Adipocyte (in vitro differentiated cells): ENCODE measurements at regions not wholly inside any gene's neighbourhood (a gene's known extent, or its start where the extent isn't known, plus 50 kb on each side); places are given as distances from the start of the nearest gene placed in this dataset.
"Not testable (repeated sequence)": the region's sequence is repeated elsewhere in the genome, so short reads cannot be mapped to it uniquely, and the experiment has no call there.

Source experiments
- DNase-seq: peaks from one replicate; pipeline ENCODE4 v3.0.0-alpha.2; 2015; ENCODE audit warnings: low read depth
- H3K27me3 ChIP-seq: replicated peaks from 2 replicates; pipeline ENCODE4 v1.7.0; 2013; ENCODE audit warnings: mild to moderate bottlenecking, low read length, moderate library complexity; ENCODE audit not compliant: control insufficient read depth, insufficient read depth
- H3K36me3 ChIP-seq: 2 replicates; pipeline ENCODE4 v1.7.0; 2013; ENCODE audit warnings: low read length, mild to moderate bottlenecking, moderate library complexity; ENCODE audit not compliant: control insufficient read depth, insufficient read depth, severe bottlenecking
- H3K4me1 ChIP-seq: 2 replicates; pipeline ENCODE4 v1.7.0; 2013; ENCODE audit warnings: mild to moderate bottlenecking, low read length, moderate library complexity; ENCODE audit not compliant: control insufficient read depth, insufficient read depth
- H3K4me3 ChIP-seq: 2 replicates; pipeline ENCODE4 v1.7.0; 2013; ENCODE audit warnings: mild to moderate bottlenecking, low read length, moderate library complexity
- H3K9ac ChIP-seq: 2 replicates; pipeline ENCODE4 v1.7.0; 2013; ENCODE audit warnings: mild to moderate bottlenecking, low read length, moderate library complexity
- H3K9me3 ChIP-seq: 2 replicates; pipeline ENCODE4 v1.7.0; 2013; ENCODE audit warnings: mild to moderate bottlenecking, low read length, moderate library complexity; ENCODE audit not compliant: control insufficient read depth

DNA sequence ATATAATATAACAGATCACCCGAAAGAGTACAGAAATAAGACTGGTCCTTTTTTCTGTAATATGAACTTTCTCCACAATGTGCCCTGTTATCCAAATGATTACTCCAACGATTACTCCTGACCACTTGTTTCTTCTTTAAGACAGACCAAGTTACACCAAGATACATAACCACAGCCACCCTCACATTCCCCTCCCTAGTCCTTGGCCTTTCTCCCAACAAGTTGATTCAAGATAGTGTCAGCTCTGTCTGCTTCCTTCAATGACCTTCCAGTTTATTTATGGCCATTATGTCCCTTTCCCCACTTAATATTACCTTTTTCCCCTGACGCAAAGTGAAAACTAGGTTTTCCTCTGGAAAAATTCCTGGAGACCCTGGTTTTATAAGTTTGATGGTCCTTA lies 397.2 kb downstream of the FAM47B start:
- DNase-seq: no peak
- peaks cover 5% of the 10 kb centered on the region for H3K27me3 ChIP-seq
- no peak overlapping the region for H3K4me3 ChIP-seq
- no peak overlapping the region for H3K9ac ChIP-seq
- no peaks in the 10 kb centered on the region for H3K9me3 ChIP-seq
- H3K4me1 ChIP-seq: no peaks in the 10 kb centered on the region
- H3K36me3 ChIP-seq: no peaks in the 10 kb centered on the region

DNA sequence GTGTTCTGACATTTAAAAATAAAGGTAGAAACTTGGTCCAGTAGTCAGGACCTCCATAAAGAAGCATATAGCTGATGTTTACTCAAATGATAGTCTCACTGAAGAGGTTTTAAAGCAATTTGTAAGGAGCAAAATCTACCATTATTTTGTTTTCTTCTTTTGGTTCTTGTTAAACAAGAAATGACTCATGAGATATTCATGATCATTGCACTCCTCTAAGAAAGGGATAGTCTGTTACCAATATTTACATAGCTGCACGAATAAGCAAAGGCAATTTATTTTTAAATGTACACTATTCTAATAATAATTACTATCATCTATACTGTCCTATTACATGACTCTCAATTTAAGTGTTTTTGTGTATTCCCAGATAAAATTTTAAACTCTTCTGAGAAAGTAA lies 397.9 kb downstream of the FAM47B start:
- no peaks in the 10 kb centered on the region for H3K9me3 ChIP-seq
- peaks cover 5% of the 10 kb centered on the region for H3K27me3 ChIP-seq
- no peaks in the 10 kb centered on the region for H3K36me3 ChIP-seq
- no peak overlapping the region for H3K4me3 ChIP-seq
- no peak overlapping the region for H3K9ac ChIP-seq
- H3K4me1 ChIP-seq: no peaks in the 10 kb centered on the region
- peak; percentile 24 for DNase-seq

DNA sequence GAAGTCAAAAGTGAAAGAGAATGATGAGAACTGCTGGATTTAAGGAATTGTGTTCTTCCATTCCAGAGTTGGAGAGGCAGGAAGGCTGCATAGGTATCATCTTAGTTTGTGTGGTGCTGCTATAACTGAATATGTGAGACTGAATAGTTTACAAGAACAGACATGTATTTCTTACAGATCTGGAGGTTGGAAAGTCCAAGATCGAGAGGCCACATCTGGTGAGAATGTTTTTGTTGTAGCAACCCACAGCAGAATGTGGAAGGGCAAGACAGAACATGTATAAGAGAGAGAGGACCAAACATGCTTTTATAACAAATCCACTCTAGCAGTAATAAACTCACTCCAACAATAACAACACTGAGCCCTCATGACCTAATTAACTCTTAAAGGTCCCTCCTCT lies 408.6 kb downstream of the FAM47B start:
- no peaks in the 10 kb centered on the region for H3K4me1 ChIP-seq
- no peak overlapping the region for H3K9ac ChIP-seq
- H3K36me3 ChIP-seq: no peaks in the 10 kb centered on the region
- no peak overlapping the region for H3K4me3 ChIP-seq
- peaks cover 29% of the 10 kb centered on the region for H3K9me3 ChIP-seq
- no peaks in the 10 kb centered on the region for H3K27me3 ChIP-seq
- peak; percentile 3 for DNase-seq

DNA sequence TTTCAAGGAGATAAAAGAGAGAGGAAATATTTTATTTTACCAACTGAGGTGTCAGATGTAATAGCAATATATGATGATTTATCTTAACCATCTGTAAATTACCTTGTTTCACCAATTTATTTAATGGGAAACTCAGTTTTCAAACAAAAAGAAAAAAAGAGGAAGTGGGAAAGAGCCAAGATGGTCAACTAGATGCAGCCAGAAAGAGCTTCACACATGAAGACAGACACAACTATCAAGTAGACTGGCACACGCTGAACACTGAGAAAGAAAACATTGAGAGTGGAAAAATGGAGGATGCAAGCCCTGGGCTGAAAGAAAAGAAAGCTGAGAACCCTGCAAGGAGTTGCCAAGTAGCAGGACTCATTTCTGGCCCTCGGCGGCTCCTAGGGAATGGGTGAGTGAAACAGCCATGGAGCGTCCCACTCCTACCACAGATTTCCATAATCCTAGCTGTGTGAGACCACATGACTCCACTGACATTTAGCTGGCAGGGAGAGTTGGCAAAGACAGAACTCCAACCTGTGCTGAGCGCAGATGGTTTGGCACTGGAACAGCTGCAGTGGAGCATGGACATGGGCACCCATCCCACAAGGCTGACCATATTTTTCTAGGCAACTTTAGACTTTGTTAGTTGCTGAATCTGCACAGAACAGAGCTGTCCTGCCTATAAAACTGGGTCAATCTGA lies 409.3 kb downstream of the FAM47B start:
- Histone ChIP-seq H3K36me3 (no peaks in the 10 kb centered on the region), H3K9me3 (peaks cover 36% of the 10 kb centered on the region), H3K4me1 (no peaks in the 10 kb centered on the region), H3K9ac (no peak overlapping the region), H3K27me3 (no peaks in the 10 kb centered on the region), H3K4me3 (no peak overlapping the region)
- no peak for DNase-seq

- no peak overlapping the region for H3K9ac ChIP-seq
- no peaks in the 10 kb centered on the region for H3K4me1 ChIP-seq
- no peak overlapping the region for H3K4me3 ChIP-seq
- H3K9me3 ChIP-seq: peaks cover 47% of the 10 kb centered on the region
- no peaks in the 10 kb centered on the region for H3K36me3 ChIP-seq
- no peaks in the 10 kb centered on the region for H3K27me3 ChIP-seq
- peak; percentile 31 for DNase-seq
These were observed 415.1 kb downstream of the FAM47B start for GRCh38 chrX:35357656-35358055.

DNA sequence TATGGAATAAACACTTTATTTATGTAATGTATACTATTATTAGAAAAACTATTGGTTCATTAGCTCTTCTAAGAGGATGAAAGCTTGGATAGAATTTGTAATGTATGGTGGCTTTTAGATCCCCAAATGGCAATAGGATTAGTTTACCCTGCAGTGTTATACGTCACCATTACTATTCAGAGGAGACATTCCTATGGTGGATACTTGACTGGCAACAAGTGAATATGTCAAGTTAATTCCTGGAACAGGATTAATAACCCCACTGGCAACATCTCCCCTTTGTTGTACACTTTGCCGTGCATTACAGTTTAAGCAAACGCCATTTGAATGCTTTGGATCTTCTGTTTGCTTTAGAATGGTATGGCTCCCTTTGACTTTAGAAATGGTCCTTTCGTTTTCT lies 420.3 kb downstream of the FAM47B start:
- peaks cover 1% of the 10 kb centered on the region for H3K9me3 ChIP-seq
- peaks cover 10% of the 10 kb centered on the region for H3K27me3 ChIP-seq
- DNase-seq: no peak
- no peaks in the 10 kb centered on the region for H3K36me3 ChIP-seq
- no peak overlapping the region for H3K9ac ChIP-seq
- no peak overlapping the region for H3K4me3 ChIP-seq
- no peaks in the 10 kb centered on the region for H3K4me1 ChIP-seq

DNA sequence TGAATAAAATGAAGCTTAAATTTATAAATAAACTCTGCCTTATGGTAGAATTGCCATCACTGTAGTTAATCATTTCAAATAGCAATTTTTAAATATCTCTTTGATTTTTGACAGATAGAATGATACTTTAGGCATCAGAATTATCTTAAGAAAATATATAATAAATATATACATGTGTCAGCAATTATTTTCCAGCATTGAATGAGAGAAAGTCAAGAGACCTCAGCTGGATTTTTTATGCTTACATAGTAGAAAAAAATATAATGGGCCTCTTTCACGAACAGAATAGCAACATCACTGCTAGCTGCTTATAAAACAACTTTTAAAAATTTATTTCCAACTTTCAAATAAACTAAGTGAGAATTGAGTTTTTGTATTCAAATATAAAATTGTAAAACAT lies 424.0 kb upstream of the MAGEB16 start:
- no peaks in the 10 kb centered on the region for H3K4me1 ChIP-seq
- DNase-seq: no peak
- no peaks in the 10 kb centered on the region for H3K36me3 ChIP-seq
- H3K27me3 ChIP-seq: peaks cover 4% of the 10 kb centered on the region
- H3K4me3 ChIP-seq: no peak overlapping the region
- H3K9ac ChIP-seq: no peak overlapping the region
- H3K9me3 ChIP-seq: no peaks in the 10 kb centered on the region

- Histone ChIP-seq H3K9me3 (no peaks in the 10 kb centered on the region), H3K27me3 (peaks cover 3% of the 10 kb centered on the region), H3K36me3 (no peaks in the 10 kb centered on the region), H3K9ac (no peak overlapping the region), H3K4me3 (no peak overlapping the region), H3K4me1 (no peaks in the 10 kb centered on the region)
- peak; percentile 13 for DNase-seq
These were observed 417.1 kb upstream of the MAGEB16 start for GRCh38 chrX:35380808-35381700.

DNA sequence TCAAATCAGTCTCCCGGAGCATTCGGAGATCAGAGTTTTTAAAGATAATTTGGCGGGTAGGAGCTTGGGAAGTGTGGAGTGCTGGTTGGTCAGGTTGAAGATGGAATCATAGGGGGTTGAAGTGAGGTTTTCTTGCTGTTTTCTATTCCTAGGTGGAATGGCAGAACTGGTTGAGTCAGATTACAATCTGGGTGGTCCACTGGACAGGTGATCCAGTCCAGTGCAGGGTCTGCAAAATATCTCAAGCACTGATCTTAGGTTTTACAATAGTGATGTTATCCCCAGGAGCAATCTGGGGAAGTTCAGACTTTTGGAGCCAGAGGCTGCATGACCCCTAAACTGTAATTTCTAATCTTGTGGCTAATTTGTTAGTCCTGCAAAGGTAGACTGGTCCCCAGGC lies 416.4 kb upstream of the MAGEB16 start:
- not testable (repeated sequence) for H3K4me3 ChIP-seq, H3K9me3 ChIP-seq, H3K27me3 ChIP-seq, H3K36me3 ChIP-seq, DNase-seq, H3K4me1 ChIP-seq, H3K9ac ChIP-seq

- no peaks in the 10 kb centered on the region for H3K4me1 ChIP-seq
- no peak overlapping the region for H3K9ac ChIP-seq
- H3K36me3 ChIP-seq: no peaks in the 10 kb centered on the region
- DNase-seq: no peak
- peaks cover 3% of the 10 kb centered on the region for H3K27me3 ChIP-seq
- no peak overlapping the region for H3K4me3 ChIP-seq
- H3K9me3 ChIP-seq: no peaks in the 10 kb centered on the region
These were observed 415.2 kb upstream of the MAGEB16 start for GRCh38 chrX:35382966-35383365.

GRCh38 chrX:35392232-35392631 lies 405.9 kb upstream of the MAGEB16 start:
- peaks cover 2% of the 10 kb centered on the region for H3K27me3 ChIP-seq
- no peaks in the 10 kb centered on the region for H3K4me1 ChIP-seq
- no peak overlapping the region for H3K4me3 ChIP-seq
- DNase-seq: no peak
- no peaks in the 10 kb centered on the region for H3K36me3 ChIP-seq
- no peaks in the 10 kb centered on the region for H3K9me3 ChIP-seq
- H3K9ac ChIP-seq: no peak overlapping the region
